ENCODE measurements at regions not wholly inside any gene's neighbourhood (a gene's known extent, or its start where the extent isn't known, plus 50 kb on each side); places are given as distances from the start of the nearest gene placed in this dataset.

DNA sequence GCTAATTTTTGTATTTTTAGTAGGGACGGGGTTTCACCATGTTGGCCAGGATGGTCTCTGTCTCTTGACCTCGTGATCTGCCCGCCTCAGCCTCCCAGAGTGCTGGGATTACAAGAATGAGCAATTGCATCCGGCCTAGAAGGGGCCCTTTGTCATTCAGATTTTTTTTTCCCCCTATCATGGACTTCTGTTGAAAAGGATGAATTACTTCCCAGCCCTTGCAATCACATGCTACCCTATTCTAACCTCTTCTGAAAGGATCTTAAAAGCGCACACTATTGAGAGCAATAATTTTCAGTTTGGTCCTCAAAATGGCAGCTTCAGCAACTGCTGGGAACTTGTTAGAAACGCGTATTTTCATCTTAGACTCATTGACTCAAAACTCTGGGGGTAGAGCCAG lies 575.6 kb upstream of the KIRREL3 start:
- TF ChIP-seq, protein P1, sequence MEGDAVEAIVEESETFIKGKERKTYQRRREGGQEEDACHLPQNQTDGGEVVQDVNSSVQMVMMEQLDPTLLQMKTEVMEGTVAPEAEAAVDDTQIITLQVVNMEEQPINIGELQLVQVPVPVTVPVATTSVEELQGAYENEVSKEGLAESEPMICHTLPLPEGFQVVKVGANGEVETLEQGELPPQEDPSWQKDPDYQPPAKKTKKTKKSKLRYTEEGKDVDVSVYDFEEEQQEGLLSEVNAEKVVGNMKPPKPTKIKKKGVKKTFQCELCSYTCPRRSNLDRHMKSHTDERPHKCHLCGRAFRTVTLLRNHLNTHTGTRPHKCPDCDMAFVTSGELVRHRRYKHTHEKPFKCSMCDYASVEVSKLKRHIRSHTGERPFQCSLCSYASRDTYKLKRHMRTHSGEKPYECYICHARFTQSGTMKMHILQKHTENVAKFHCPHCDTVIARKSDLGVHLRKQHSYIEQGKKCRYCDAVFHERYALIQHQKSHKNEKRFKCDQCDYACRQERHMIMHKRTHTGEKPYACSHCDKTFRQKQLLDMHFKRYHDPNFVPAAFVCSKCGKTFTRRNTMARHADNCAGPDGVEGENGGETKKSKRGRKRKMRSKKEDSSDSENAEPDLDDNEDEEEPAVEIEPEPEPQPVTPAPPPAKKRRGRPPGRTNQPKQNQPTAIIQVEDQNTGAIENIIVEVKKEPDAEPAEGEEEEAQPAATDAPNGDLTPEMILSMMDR (IDR thresholded peaks at IDR 0.05; ENCODE audit: low read depth, low read length, missing control alignments) = no peak
- no peak overlapping the region for H3K4me3 ChIP-seq (ENCODE audit: low read depth, low read length)
- DNase-seq (ENCODE audit: low read depth) = no peak

DNA sequence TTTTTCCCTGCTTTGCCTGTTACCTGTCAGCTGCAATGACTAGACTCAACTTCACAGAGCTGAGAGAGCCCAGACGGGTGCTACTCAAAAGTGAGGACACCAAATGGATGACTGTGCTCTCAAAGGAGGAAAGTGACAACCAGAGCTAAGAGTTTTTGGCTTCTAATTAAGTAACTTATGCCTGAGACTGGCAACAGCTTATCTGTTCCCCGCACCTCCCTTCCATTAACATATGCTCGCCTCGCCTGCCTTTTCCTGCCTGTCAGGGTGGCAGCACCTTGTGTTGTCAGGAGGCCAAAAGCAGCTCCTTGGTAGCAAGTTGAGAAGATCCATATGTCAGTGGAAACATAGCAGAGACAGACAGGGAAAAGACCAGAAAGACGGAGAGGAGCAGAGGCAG lies 573.9 kb upstream of the KIRREL3 start:
- TF ChIP-seq, protein P1 (IDR thresholded peaks at IDR 0.05; ENCODE audit: low read depth, low read length, missing control alignments) = no peak
- no peak for DNase-seq (ENCODE audit: low read depth)
- H3K4me3 ChIP-seq (ENCODE audit: low read depth, low read length) = no peak overlapping the region

DNA sequence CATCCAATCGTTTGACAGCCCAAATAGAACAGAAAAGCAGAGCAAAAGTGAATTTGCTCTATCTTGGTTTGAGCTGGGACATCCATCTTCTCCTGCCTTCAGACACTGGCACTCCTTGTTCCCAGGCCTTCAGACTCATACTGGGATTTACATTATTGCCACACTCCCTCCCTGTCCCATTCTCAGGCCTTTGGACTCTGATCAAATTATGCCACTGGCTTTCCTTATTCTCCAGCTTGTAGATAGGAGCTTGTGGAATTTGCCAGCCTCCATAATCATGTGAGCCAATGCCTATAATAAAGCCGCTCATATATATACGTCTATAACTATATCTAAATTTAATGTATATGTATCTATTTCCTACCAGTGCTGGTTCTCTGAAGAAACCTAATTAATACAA lies 568.3 kb upstream of the KIRREL3 start:
- no peak overlapping the region for H3K4me3 ChIP-seq (ENCODE audit: low read depth, low read length)
- DNase-seq (ENCODE audit: low read depth) = no peak

DNA sequence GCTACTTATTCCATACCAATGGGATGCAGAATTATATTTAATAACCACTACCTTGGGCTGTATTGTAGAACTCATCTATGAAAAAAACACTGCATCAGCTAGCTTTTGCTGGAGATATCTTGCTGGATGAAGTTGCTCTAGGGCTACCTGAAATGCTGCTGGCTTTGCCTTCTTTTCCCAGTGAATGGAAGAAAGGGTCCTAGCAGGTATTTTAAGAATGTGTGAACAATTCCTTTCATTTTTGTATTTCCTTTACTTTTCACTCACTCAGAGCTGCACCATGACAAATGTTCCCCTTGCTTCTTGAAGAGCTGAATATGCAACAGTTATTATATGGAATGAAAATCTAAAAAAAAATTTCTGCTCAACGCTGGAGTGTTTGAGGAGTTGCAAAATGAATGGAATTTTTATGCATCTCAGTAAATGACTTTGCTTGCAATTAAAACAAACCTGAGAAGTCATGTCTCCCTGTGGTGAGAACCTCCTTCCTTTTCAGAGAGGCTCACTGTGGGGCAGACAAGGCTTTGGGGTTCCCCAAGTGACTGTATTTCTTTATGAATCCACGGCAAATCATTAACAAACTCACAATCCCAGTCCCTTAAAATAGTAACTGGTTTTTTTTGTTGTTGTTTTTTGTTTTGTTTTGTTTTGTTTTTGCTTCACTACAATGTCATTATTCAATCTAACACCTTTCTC lies 566.8 kb upstream of the KIRREL3 start:
- no peak overlapping the region for H3K4me3 ChIP-seq (ENCODE audit: low read depth, low read length)
- TF ChIP-seq, protein P1 (IDR thresholded peaks at IDR 0.05; ENCODE audit: low read depth, low read length, missing control alignments) = no peak
- no peak for DNase-seq (ENCODE audit: low read depth)

More for the DNA sequence above, 568.3 kb upstream of the KIRREL3 start:
- TF ChIP-seq, protein P1 (IDR thresholded peaks at IDR 0.05; ENCODE audit: low read depth, low read length, missing control alignments) = no peak

DNA sequence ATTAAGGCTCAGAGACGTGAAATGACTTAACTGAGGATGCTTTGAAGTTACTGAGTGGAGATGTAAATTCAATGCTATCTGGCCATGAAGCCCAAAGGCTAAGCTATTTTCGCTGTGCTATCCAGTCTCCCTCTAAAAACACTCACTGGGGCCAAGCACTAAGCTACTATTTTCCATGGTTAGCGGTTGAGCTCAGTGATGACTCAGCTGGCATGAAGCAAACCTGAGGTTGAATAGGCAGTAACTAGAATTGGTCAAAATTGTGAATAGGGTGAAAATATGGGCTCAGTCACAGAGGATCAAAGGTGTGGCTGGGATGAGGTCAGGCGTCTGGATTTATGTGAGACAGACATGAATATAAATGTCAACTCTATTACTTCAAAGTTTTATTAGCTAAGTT lies 564.2 kb upstream of the KIRREL3 start:
- TF ChIP-seq, protein P1 (IDR thresholded peaks at IDR 0.05; ENCODE audit: low read depth, low read length, missing control alignments) = no peak
- DNase-seq (ENCODE audit: low read depth) = no peak
- no peak overlapping the region for H3K4me3 ChIP-seq (ENCODE audit: low read depth, low read length)

DNA sequence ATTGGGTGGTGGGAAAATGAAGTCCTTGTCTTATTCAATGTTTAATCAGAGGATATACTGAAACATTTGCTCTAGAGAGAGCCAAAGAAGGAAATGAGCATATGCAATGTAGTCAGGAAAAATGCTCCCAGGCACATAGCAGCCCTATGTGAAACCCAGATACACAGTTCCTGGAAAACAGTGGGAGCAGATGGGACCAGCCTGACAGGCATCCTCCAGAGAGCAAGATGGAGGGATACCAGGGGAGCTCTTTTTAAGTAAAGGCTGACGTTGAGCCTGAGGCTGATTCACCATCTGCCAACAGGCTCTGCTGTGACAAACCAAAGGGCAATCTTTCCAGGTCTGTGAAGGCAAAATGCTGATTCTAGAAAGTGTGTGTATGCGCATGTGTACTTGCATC lies 559.4 kb upstream of the KIRREL3 start:
- TF ChIP-seq, protein P1 (IDR thresholded peaks at IDR 0.05; ENCODE audit: low read depth, low read length, missing control alignments) = no peak
- DNase-seq (ENCODE audit: low read depth) = no peak
- H3K4me3 ChIP-seq (ENCODE audit: low read depth, low read length) = no peak overlapping the region

DNA sequence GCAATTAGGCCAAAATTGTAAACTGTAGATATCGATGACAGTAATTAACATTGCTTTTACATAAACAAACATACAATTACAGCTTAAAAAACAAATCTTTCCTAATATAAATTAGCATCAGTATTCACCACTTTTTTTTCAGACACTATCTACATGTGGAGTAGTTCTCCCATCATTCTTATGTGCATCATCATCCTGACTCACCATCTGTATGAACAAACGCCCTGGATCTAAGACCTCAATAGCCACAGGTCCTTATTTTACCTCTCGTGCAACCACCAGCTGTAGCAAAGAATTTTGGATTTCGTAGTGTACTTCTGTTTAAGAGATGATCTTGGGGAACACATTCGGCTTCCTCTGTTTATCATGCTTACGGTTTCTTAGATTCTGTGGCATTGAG lies 551.9 kb upstream of the KIRREL3 start:
- no peak overlapping the region for H3K4me3 ChIP-seq (ENCODE audit: low read depth, low read length)
- DNase-seq (ENCODE audit: low read depth) = no peak
- TF ChIP-seq, protein P1 (IDR thresholded peaks at IDR 0.05; ENCODE audit: low read depth, low read length, missing control alignments) = no peak

All from GM12864 (cell line).